ENCODE measurements at regions not wholly inside any gene's neighbourhood (a gene's known extent, or its start where the extent isn't known, plus 50 kb on each side); places are given as distances from the start of the nearest gene placed in this dataset.
A peak's percentile ranks its signal among the peaks of the same experiment; 100 is the strongest.

DNA sequence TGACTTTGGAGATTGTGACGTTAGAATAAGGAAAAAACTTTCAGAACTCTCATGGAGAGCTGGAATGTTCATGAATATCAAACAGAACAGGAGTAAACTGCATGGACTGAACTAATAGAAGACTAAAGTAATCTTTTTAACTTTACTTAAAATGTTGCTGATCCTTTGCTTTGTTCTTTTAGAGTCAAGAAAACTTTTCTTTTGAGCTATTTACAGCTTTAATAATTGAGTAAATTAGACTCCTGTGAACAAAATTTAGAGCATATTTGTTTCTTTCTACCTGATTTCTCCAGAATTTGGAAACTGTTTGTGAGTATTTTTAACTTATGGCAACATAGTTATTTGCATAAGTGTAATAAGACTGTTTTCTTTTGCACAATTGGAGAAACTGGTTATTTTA is 146.3 kb downstream of the CDCA7 start:
- no peaks in the 10 kb centered on the region for H3K27me3 ChIP-seq (replicated peaks)
- no peaks in the 10 kb centered on the region for H3K36me3 ChIP-seq (replicated peaks)
- TF ChIP-seq, protein P1, sequence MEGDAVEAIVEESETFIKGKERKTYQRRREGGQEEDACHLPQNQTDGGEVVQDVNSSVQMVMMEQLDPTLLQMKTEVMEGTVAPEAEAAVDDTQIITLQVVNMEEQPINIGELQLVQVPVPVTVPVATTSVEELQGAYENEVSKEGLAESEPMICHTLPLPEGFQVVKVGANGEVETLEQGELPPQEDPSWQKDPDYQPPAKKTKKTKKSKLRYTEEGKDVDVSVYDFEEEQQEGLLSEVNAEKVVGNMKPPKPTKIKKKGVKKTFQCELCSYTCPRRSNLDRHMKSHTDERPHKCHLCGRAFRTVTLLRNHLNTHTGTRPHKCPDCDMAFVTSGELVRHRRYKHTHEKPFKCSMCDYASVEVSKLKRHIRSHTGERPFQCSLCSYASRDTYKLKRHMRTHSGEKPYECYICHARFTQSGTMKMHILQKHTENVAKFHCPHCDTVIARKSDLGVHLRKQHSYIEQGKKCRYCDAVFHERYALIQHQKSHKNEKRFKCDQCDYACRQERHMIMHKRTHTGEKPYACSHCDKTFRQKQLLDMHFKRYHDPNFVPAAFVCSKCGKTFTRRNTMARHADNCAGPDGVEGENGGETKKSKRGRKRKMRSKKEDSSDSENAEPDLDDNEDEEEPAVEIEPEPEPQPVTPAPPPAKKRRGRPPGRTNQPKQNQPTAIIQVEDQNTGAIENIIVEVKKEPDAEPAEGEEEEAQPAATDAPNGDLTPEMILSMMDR (IDR thresholded peaks at IDR 0.05; ENCODE audit: low read depth, low read length, missing control alignments), result no peak
- no peak for DNase-seq
- H3K27ac ChIP-seq, result no peak overlapping the region
- H3K4me3 ChIP-seq (ENCODE audit: low read depth, low read length), result no peak overlapping the region
- in situ Hi-C loops (cut with HindIII; ENCODE audit: low pct_ligation_motif_present, low sequenced_read_pairs), result no loop called here

DNA sequence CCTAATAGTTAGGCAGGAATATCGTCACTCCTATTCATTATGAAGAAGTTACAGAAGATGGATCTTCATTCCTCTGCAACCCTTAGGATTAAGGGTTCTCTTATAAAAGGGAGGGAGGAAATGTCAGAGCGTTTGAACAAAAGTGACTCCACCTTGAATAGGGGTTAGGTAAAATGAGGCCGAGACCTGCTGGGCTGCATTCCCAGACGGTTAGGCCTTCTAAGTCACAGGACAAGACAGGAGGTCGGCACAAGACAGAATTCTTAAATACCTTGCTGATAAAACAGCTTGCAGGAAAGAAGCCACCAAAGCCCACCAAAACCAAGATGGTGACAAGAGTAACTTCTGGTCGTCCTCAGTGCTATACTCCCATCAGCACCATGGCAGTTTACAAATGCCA is 147.6 kb downstream of the CDCA7 start:
- Histone ChIP-seq H3K27me3 (replicated peaks) (no peaks in the 10 kb centered on the region), H3K27ac (no peak overlapping the region), H3K4me3 (ENCODE audit: low read depth, low read length) (no peak overlapping the region), H3K36me3 (replicated peaks) (no peaks in the 10 kb centered on the region)
- TF ChIP-seq, protein P1 (IDR thresholded peaks at IDR 0.05; ENCODE audit: low read depth, low read length, missing control alignments), result no peak
- no peak for DNase-seq
- in situ Hi-C loops (cut with HindIII; ENCODE audit: low pct_ligation_motif_present, low sequenced_read_pairs), result no loop called here

DNA sequence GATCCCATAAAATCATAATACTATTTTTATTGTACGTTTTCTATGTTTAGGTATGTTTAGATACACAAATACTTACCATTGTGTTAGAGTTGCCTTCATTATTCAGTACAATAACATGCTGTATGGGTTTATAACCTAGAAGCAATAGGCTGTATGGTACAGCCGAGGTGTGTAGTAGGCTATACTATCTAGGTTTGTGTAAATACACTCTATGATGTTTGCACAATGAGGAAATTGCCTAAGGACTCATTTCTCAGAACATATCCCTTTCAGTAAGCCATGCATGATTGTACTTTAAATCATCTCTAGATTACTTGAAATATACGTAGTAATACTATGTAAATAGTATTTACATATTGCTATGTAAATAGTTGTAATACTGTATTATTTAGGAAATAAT is 156.7 kb downstream of the CDCA7 start:
- TF ChIP-seq, protein P1 (IDR thresholded peaks at IDR 0.05; ENCODE audit: low read depth, low read length, missing control alignments), result no peak
- no peaks in the 10 kb centered on the region for H3K27me3 ChIP-seq (replicated peaks)
- H3K27ac ChIP-seq, result no peak overlapping the region
- in situ Hi-C loops (cut with HindIII; ENCODE audit: low pct_ligation_motif_present, low sequenced_read_pairs), result no loop called here
- no peak for DNase-seq
- no peak overlapping the region for H3K4me3 ChIP-seq (ENCODE audit: low read depth, low read length)
- no peaks in the 10 kb centered on the region for H3K36me3 ChIP-seq (replicated peaks)

DNA sequence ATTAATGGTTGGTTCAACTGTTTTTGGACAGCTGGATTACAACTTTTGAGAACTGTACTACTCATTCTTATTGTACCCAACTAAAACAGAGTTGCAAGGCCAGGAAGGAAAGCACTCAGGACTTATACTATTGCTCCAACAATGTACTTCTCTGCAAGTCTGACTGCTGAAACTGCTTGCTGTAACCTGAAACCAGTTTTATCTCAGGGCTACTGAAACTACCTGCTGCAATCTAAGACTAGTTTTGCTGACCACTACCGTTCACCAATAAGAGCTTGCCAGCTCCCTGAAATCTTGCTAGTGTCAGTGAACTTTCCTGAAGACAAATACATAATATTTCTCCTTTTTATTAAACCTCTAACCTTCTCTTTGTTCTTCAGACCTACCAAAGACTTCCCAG is 157.3 kb downstream of the CDCA7 start:
- peak; percentile 6 for DNase-seq
- Histone ChIP-seq H3K27me3 (replicated peaks) (no peaks in the 10 kb centered on the region), H3K4me3 (ENCODE audit: low read depth, low read length) (no peak overlapping the region), H3K27ac (no peak overlapping the region), H3K36me3 (replicated peaks) (no peaks in the 10 kb centered on the region)
- in situ Hi-C loops (cut with HindIII; ENCODE audit: low pct_ligation_motif_present, low sequenced_read_pairs), result no loop called here
- TF ChIP-seq, protein P1 (IDR thresholded peaks at IDR 0.05; ENCODE audit: low read depth, low read length, missing control alignments), result no peak

DNA sequence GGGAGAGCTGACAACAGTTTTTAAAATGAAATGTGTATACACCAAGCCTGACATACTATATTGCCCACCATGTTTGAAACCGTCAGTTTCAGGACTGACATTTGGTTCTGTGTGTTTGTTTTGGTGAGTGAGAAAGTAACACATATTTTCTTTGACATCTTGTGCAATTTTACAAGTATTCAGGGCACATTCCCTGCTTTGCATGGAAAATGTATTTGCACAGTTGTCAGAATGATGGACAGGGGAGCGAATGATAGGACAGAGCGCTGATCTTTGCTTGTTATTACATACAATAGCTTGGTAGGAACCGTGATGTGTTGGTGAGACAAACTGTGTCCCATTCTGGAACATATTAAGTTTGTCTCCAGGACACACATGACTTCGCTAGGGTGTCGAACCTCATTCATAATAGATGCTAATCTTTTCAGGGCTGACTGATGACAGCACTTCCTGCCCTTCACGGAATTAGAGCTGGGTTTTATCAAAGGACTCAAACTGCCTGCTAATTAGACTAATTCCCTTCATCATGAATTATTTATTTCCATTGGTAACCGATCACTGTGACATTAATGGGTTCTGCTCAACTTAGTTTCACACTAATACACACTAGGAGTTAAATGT is 158.5 kb downstream of the CDCA7 start:
- TF ChIP-seq, protein P1 (IDR thresholded peaks at IDR 0.05; ENCODE audit: low read depth, low read length, missing control alignments), result no peak
- H3K27me3 ChIP-seq (replicated peaks), result no peaks in the 10 kb centered on the region
- no peak overlapping the region for H3K4me3 ChIP-seq (ENCODE audit: low read depth, low read length)
- in situ Hi-C loops (cut with HindIII; ENCODE audit: low pct_ligation_motif_present, low sequenced_read_pairs), result no loop called here
- H3K36me3 ChIP-seq (replicated peaks), result no peaks in the 10 kb centered on the region
- DNase-seq, result no peak
- H3K27ac ChIP-seq, result no peak overlapping the region

DNA sequence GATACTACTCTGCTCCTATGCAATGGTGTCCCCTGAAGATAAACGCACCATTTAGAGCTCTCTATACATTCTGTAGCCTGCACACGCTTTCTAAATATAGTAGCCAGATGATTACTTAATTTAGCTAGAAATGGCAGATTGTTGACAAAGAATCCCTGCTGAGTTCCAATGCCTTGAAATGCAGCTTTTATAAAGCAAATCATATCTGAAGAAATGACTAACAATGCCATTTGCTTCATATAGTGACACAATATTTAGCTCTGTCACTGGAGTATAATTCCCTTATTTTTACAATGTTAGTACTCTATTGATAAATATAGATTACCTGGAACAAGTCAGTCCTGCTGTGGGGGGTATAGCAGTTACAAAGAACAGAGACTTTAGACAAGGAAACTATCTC is 166.2 kb downstream of the CDCA7 start:
- in situ Hi-C loops (cut with HindIII; ENCODE audit: low pct_ligation_motif_present, low sequenced_read_pairs), result no loop called here
- TF ChIP-seq, protein P1 (IDR thresholded peaks at IDR 0.05; ENCODE audit: low read depth, low read length, missing control alignments), result no peak
- no peaks in the 10 kb centered on the region for H3K27me3 ChIP-seq (replicated peaks)
- no peak overlapping the region for H3K4me3 ChIP-seq (ENCODE audit: low read depth, low read length)
- no peaks in the 10 kb centered on the region for H3K36me3 ChIP-seq (replicated peaks)
- no peak for DNase-seq
- H3K27ac ChIP-seq, result no peak overlapping the region
